Mammary epithelial cell (primary cell): ENCODE measurements at regions not wholly inside any gene's neighbourhood (a gene's known extent, or its start where the extent isn't known, plus 50 kb on each side); places are given as distances from the start of the nearest gene placed in this dataset.

Experiments used
- EZH2 ChIP-seq: IDR thresholded peaks from 2 replicates; pipeline ENCODE4 v1.6.1; 2012; ENCODE audit warnings: low read length, inconsistent platforms, borderline replicate concordance
- TF ChIP-seq, protein P1 (sequence below), 2 donors: IDR thresholded peaks in 1 of 2; conservative IDR thresholded peaks in 1 of 2; 2 replicates each; pipeline ENCODE4 v1.5.1; 2011 to 2012; ENCODE audit warnings: inconsistent platforms in 2 of 2, low read length in 2 of 2, mild to moderate bottlenecking in 2 of 2, control low read depth in 1 of 2, low read depth in 1 of 2; ENCODE audit not compliant: insufficient read depth in 1 of 2; ENCODE audit errors: extremely low read depth in 1 of 2

DNA sequence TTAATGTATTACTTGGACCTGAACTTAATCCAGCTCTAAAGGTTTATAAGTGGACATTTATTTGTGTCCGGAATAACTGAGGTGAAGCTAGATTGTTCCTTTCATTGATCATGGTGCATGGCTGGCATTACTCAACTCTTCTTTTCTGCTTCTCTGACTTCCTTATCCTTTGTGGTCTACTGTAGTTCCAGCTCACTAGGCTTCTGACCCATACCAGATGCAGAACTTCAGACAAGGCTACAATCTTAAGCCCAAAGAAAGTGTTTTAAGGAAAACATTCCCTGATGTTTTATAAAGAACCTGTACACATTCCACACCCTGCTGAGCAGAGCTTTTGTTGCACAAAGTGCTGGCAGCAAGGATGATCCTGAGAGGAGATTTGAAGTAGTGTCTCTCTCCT lies 250.8 kb upstream of the TGFBR2 start:
- TF ChIP-seq, protein P1, sequence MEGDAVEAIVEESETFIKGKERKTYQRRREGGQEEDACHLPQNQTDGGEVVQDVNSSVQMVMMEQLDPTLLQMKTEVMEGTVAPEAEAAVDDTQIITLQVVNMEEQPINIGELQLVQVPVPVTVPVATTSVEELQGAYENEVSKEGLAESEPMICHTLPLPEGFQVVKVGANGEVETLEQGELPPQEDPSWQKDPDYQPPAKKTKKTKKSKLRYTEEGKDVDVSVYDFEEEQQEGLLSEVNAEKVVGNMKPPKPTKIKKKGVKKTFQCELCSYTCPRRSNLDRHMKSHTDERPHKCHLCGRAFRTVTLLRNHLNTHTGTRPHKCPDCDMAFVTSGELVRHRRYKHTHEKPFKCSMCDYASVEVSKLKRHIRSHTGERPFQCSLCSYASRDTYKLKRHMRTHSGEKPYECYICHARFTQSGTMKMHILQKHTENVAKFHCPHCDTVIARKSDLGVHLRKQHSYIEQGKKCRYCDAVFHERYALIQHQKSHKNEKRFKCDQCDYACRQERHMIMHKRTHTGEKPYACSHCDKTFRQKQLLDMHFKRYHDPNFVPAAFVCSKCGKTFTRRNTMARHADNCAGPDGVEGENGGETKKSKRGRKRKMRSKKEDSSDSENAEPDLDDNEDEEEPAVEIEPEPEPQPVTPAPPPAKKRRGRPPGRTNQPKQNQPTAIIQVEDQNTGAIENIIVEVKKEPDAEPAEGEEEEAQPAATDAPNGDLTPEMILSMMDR (conservative IDR thresholded peaks at IDR 0.05 in 1 of 2, IDR thresholded peaks at IDR 0.05 in 1 of 2; ENCODE audit: extremely low read depth in 1 of 2, insufficient read depth in 1 of 2, low read depth in 1 of 2, low read length in 2 of 2) = no peak
- no peak for TF ChIP-seq EZH2
